ENCODE measurements at regions not wholly inside any gene's neighbourhood (a gene's known extent, or its start where the extent isn't known, plus 50 kb on each side); places are given as distances from the start of the nearest gene placed in this dataset.

- no peaks in the 10 kb centered on the region for H4K20me1 ChIP-seq (ENCODE audit: insufficient read depth, low read length)
- no peaks in the 10 kb centered on the region for H3K4me1 ChIP-seq (ENCODE audit: insufficient read depth, low read length, severe bottlenecking)
- H3K27ac ChIP-seq (ENCODE audit: low read depth, low read length, poor library complexity, severe bottlenecking): no peak overlapping the region
- H3K9me3 ChIP-seq (ENCODE audit: low read length): no peaks in the 10 kb centered on the region
- H2AFZ ChIP-seq (ENCODE audit: low read length): no peak overlapping the region
- H3K9me2 ChIP-seq (ENCODE audit: low read depth, low read length): no peaks in the 10 kb centered on the region
- H3K79me2 ChIP-seq (ENCODE audit: insufficient read depth, low read length): no peaks in the 10 kb centered on the region
- H3K27me3 ChIP-seq (ENCODE audit: insufficient read depth, low read length): no peaks in the 10 kb centered on the region
- no peak overlapping the region for H3K4me3 ChIP-seq (ENCODE audit: low read depth, low read length, poor library complexity, severe bottlenecking)
- TF ChIP-seq EZH2 (IDR thresholded peaks at IDR 0.05; ENCODE audit: borderline replicate concordance, low read length) (no peak), CTCF (IDR thresholded peaks at IDR 0.05; ENCODE audit: low read length) (no peak)
- no peak overlapping the region for H3K9ac ChIP-seq (ENCODE audit: low read length)
- no peaks in the 10 kb centered on the region for H3F3A ChIP-seq (ENCODE audit: insufficient read depth, low read length)
- H3K4me2 ChIP-seq (ENCODE audit: low read length): no peak overlapping the region
- H3K36me3 ChIP-seq (ENCODE audit: insufficient read depth, low read length): no peaks in the 10 kb centered on the region
Observed at GRCh38 chr4:136755531-136755916, 776.8 kb downstream of the PCDH18 start.

DNA sequence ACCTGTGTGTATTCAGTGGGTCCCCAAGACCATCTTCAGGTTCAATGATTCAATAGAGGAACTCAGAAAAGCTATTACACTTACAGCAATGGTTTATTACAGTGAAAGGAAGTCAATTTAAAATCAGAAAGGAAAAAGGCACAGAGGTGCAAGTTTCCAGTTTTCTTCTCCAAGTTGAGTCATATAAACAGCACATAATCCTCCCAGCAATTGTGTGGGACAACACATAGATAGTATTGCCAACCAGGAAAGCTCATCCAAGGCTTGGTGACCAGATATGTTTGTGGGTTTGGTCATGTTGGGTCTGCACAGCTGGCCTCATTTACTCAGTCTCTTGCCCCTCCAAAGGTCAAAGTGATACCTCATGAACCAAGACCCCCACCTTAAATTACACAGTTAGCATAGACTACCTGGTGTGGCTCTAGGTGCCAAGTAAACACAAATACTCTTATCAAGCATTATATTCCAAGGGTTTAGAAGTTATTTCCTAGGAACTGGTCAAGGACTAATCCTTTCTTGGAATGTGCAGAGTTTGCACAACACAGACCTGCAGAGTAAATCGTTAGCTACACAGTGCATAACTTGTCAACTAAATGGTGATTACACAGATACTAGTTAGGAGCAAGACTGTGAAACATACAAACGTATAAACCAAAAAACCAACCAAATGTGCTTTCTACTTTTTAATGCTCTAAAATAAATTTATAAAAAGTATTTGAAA lies 777.3 kb downstream of the PCDH18 start:
- TF ChIP-seq EZH2 (IDR thresholded peaks at IDR 0.05; ENCODE audit: borderline replicate concordance, low read length) (no peak), CTCF (IDR thresholded peaks at IDR 0.05; ENCODE audit: low read length) (no peak)

GRCh38 chr4:136751556-136751955 lies 780.7 kb downstream of the PCDH18 start:
- no peaks in the 10 kb centered on the region for H3K4me1 ChIP-seq (ENCODE audit: insufficient read depth, low read length, severe bottlenecking)
- no peaks in the 10 kb centered on the region for H3K9me3 ChIP-seq (ENCODE audit: low read length)
- H3K36me3 ChIP-seq (ENCODE audit: insufficient read depth, low read length): no peaks in the 10 kb centered on the region
- no peak overlapping the region for H3K4me2 ChIP-seq (ENCODE audit: low read length)
- no peaks in the 10 kb centered on the region for H3K27me3 ChIP-seq (ENCODE audit: insufficient read depth, low read length)
- H3K4me3 ChIP-seq (ENCODE audit: low read depth, low read length, poor library complexity, severe bottlenecking): no peak overlapping the region
- TF ChIP-seq CTCF (IDR thresholded peaks at IDR 0.05; ENCODE audit: low read length) (no peak), EZH2 (IDR thresholded peaks at IDR 0.05; ENCODE audit: borderline replicate concordance, low read length) (no peak)
- H4K20me1 ChIP-seq (ENCODE audit: insufficient read depth, low read length): no peaks in the 10 kb centered on the region
- H3K9me2 ChIP-seq (ENCODE audit: low read depth, low read length): no peaks in the 10 kb centered on the region
- no peak overlapping the region for H3K27ac ChIP-seq (ENCODE audit: low read depth, low read length, poor library complexity, severe bottlenecking)
- H3F3A ChIP-seq (ENCODE audit: insufficient read depth, low read length): no peaks in the 10 kb centered on the region
- H2AFZ ChIP-seq (ENCODE audit: low read length): no peak overlapping the region
- no peak overlapping the region for H3K9ac ChIP-seq (ENCODE audit: low read length)
- H3K79me2 ChIP-seq (ENCODE audit: insufficient read depth, low read length): no peaks in the 10 kb centered on the region

More for the DNA sequence above, 777.3 kb downstream of the PCDH18 start:
- no peaks in the 10 kb centered on the region for H3K79me2 ChIP-seq (ENCODE audit: insufficient read depth, low read length)
- no peak overlapping the region for H3K9ac ChIP-seq (ENCODE audit: low read length)
- H3F3A ChIP-seq (ENCODE audit: insufficient read depth, low read length): no peaks in the 10 kb centered on the region
- H3K4me1 ChIP-seq (ENCODE audit: insufficient read depth, low read length, severe bottlenecking): no peaks in the 10 kb centered on the region
- H3K36me3 ChIP-seq (ENCODE audit: insufficient read depth, low read length): no peaks in the 10 kb centered on the region
- H2AFZ ChIP-seq (ENCODE audit: low read length): no peak overlapping the region
- H3K27me3 ChIP-seq (ENCODE audit: insufficient read depth, low read length): no peaks in the 10 kb centered on the region
- H3K27ac ChIP-seq (ENCODE audit: low read depth, low read length, poor library complexity, severe bottlenecking): no peak overlapping the region
- H3K9me2 ChIP-seq (ENCODE audit: low read depth, low read length): no peaks in the 10 kb centered on the region
- H3K4me3 ChIP-seq (ENCODE audit: low read depth, low read length, poor library complexity, severe bottlenecking): no peak overlapping the region
- H3K4me2 ChIP-seq (ENCODE audit: low read length): no peak overlapping the region
- H3K9me3 ChIP-seq (ENCODE audit: low read length): no peaks in the 10 kb centered on the region
- no peaks in the 10 kb centered on the region for H4K20me1 ChIP-seq (ENCODE audit: insufficient read depth, low read length)

Measured in OCI-LY1 (cell line).